H9 (cell line): ENCODE measurements at regions not wholly inside any gene's neighbourhood (a gene's known extent, or its start where the extent isn't known, plus 50 kb on each side); places are given as distances from the start of the nearest gene placed in this dataset.

ENCODE experiments used
- DNase-seq: peaks from one replicate; pipeline ENCODE4 v3.0.0-alpha.2; 2017
- H2AFZ ChIP-seq: one replicate; pipeline ENCODE4 v1.6.1; 2013; ENCODE audit warnings: mild to moderate bottlenecking, low read length, control low read depth, moderate library complexity
- H2AK5ac ChIP-seq: 2 replicates; pipeline ENCODE4 v1.6.1; 2013; ENCODE audit warnings: low read length, control low read depth, mixed read lengths; ENCODE audit not compliant: insufficient read length
- H2BK120ac ChIP-seq: one replicate; pipeline ENCODE4 v1.6.1; 2013; ENCODE audit warnings: low read depth, mild to moderate bottlenecking, low read length, control low read depth, inconsistent platforms; ENCODE audit not compliant: poor library complexity, severe bottlenecking
- H2BK12ac ChIP-seq: 2 replicates; pipeline ENCODE4 v1.6.1; 2013; ENCODE audit warnings: low read length, control low read depth, mixed read lengths, low read depth; ENCODE audit not compliant: insufficient read length
- H2BK15ac ChIP-seq: 2 replicates; pipeline ENCODE4 v1.6.1; 2013; ENCODE audit warnings: low read depth, low read length, control low read depth
- H2BK20ac ChIP-seq: one replicate; pipeline ENCODE4 v1.6.1; 2013; ENCODE audit warnings: low read depth, mild to moderate bottlenecking, low read length, control low read depth, inconsistent platforms; ENCODE audit not compliant: poor library complexity, severe bottlenecking
- H2BK5ac ChIP-seq: 2 replicates; pipeline ENCODE4 v1.6.1; 2013; ENCODE audit warnings: low read length, control low read depth, mixed read lengths; ENCODE audit not compliant: insufficient read length
- H3K14ac ChIP-seq: 2 replicates; pipeline ENCODE4 v1.6.1; 2013; ENCODE audit warnings: low read length, control low read depth; ENCODE audit not compliant: insufficient read depth
- H3K18ac ChIP-seq: 2 replicates; pipeline ENCODE4 v1.6.1; 2013; ENCODE audit warnings: low read depth, mild to moderate bottlenecking, mixed read lengths, low read length, control low read depth; ENCODE audit not compliant: insufficient read length
- H3K23ac ChIP-seq: 2 replicates; pipeline ENCODE4 v1.6.1; 2013; ENCODE audit warnings: low read length, control low read depth, mixed read lengths, low read depth; ENCODE audit not compliant: insufficient read length
- H3K23me2 ChIP-seq: 2 replicates; pipeline ENCODE4 v1.6.1; 2013; ENCODE audit warnings: low read depth, mild to moderate bottlenecking, mixed read lengths, low read length, control low read depth; ENCODE audit not compliant: insufficient read length, poor library complexity, severe bottlenecking
- H3K27ac ChIP-seq: 2 replicates; pipeline ENCODE4 v1.5.1; 2013; ENCODE audit warnings: low read length, control low read depth, mixed read lengths, low read depth; ENCODE audit not compliant: insufficient read length
- H3K27me3 ChIP-seq: 2 replicates; pipeline ENCODE4 v1.6.1; 2013; ENCODE audit warnings: low read length, control low read depth, inconsistent platforms; ENCODE audit not compliant: insufficient read depth
- H3K4ac ChIP-seq: 2 replicates; pipeline ENCODE4 v1.6.1; 2013; ENCODE audit warnings: low read depth, mild to moderate bottlenecking, control low read depth, inconsistent platforms, low read length, moderate library complexity
- H3K4me1 ChIP-seq: 2 replicates; pipeline ENCODE4 v1.6.1; 2013; ENCODE audit warnings: low read length, control low read depth, inconsistent platforms; ENCODE audit not compliant: insufficient read depth
- H3K4me2 ChIP-seq: 2 replicates; pipeline ENCODE4 v1.6.1; 2013; ENCODE audit warnings: low read length, control low read depth, mixed read lengths; ENCODE audit not compliant: insufficient read length, insufficient read depth
- H3K56ac ChIP-seq: 2 replicates; pipeline ENCODE4 v1.6.1; 2013; ENCODE audit warnings: low read depth, mild to moderate bottlenecking, mixed read lengths, low read length, control low read depth; ENCODE audit not compliant: insufficient read length
- H3K79me1 ChIP-seq: 2 replicates; pipeline ENCODE4 v1.6.1; 2013; ENCODE audit warnings: low read depth, mild to moderate bottlenecking, moderate library complexity, low read length, control low read depth, inconsistent platforms; ENCODE audit not compliant: insufficient read depth, poor library complexity, severe bottlenecking
- H3K79me2 ChIP-seq: 2 replicates; pipeline ENCODE4 v1.6.1; 2013; ENCODE audit warnings: low read length, control low read depth, inconsistent platforms; ENCODE audit not compliant: insufficient read depth
- H3K9ac ChIP-seq: 2 replicates; pipeline ENCODE4 v1.6.1; 2013; ENCODE audit warnings: low read length, control low read depth, mixed read lengths; ENCODE audit not compliant: insufficient read length; ENCODE audit errors: extremely low read depth
- H3K9me3 ChIP-seq: one replicate; pipeline ENCODE4 v1.6.1; 2013; ENCODE audit warnings: low read depth, low read length, inconsistent platforms; ENCODE audit not compliant: control insufficient read depth
- H3T11ph ChIP-seq: one replicate; pipeline ENCODE4 v1.6.1; 2013; ENCODE audit warnings: mild to moderate bottlenecking, low read length, control low read depth, inconsistent platforms
- H4K20me1 ChIP-seq: one replicate; pipeline ENCODE4 v1.6.1; 2013; ENCODE audit not compliant: control insufficient read depth, insufficient read length, insufficient read depth
- H4K5ac ChIP-seq: 2 replicates; pipeline ENCODE4 v1.6.1; 2013; ENCODE audit warnings: low read depth, mild to moderate bottlenecking, mixed read lengths, low read length, control low read depth; ENCODE audit not compliant: insufficient read length
- H4K8ac ChIP-seq: replicated peaks from 2 replicates; pipeline ENCODE4 v1.6.1; 2013; ENCODE audit warnings: low read length, control low read depth, mixed read lengths, low read depth; ENCODE audit not compliant: insufficient read length
- H4K91ac ChIP-seq: 2 replicates; pipeline ENCODE4 v1.6.1; 2013; ENCODE audit warnings: low read depth, mild to moderate bottlenecking, moderate library complexity, mixed read lengths, low read length, control low read depth; ENCODE audit not compliant: insufficient read length
- H3K27ac Mint-ChIP-seq, 3 experiments: 2 replicates in 2 of 3; 3 replicates in 1 of 3; pipeline ENCODE4 v1.8.0; 2020 to 2021; ENCODE audit warnings: mixed read lengths in 3 of 3, mild to moderate bottlenecking in 1 of 3, moderate library complexity in 1 of 3
- H3K27me3 Mint-ChIP-seq: 2 replicates; pipeline ENCODE4 v1.8.0; 2021; ENCODE audit warnings: low read depth, mild to moderate bottlenecking, moderate library complexity, mixed read lengths
- H3K36me3 Mint-ChIP-seq, 3 experiments: 2 replicates in 2 of 3; 3 replicates in 1 of 3; pipeline ENCODE4 v1.8.0; 2020 to 2021; ENCODE audit warnings: low read depth in 3 of 3, mixed read lengths in 3 of 3; ENCODE audit not compliant: insufficient read depth in 1 of 3
- H3K4me1 Mint-ChIP-seq, 2 experiments: 2 replicates each; pipeline ENCODE4 v1.8.0; 2020; ENCODE audit warnings: mixed read lengths in 2 of 2
- H3K4me3 Mint-ChIP-seq, 2 experiments: 2 replicates in 1 of 2; 3 replicates in 1 of 2; pipeline ENCODE4 v1.8.0; 2020 to 2021; ENCODE audit warnings: mild to moderate bottlenecking in 2 of 2, mixed read lengths in 2 of 2, moderate library complexity in 1 of 2
- H3K9me3 Mint-ChIP-seq, 2 experiments: 2 replicates in 1 of 2; 3 replicates in 1 of 2; pipeline ENCODE4 v1.8.0; 2020; ENCODE audit warnings: mild to moderate bottlenecking in 2 of 2, mixed read lengths in 2 of 2, moderate library complexity in 1 of 2
- CTCF ChIP-seq: fragments of 200-600 bp; sonication (generic); conservative IDR thresholded peaks from 3 replicates; pipeline ENCODE4 v1.8.0; 2021; ENCODE audit warnings: antibody characterized with exemption, mild to moderate bottlenecking
- WGBS: extraction: QIAGEN DNeasy Blood & Tissue Kit; methylation state at CpG from one replicate; pipeline ENCODE4 v1.1.7; 2013; ENCODE audit warnings: missing lambda C conversion rate, low lambda C conversion rate, mixed read lengths; ENCODE audit not compliant: insufficient read length; ENCODE audit errors: extremely low coverage; 5-methylcytosine and 5-hydroxymethylcytosine counted together

GRCh38 chr13:69391756-69392155 lies 715.9 kb upstream of the ATXN8OS start:
- H2BK20ac ChIP-seq, result no peak overlapping the region
- H4K20me1 ChIP-seq, result no peaks in the 10 kb centered on the region
- H3K23me2 ChIP-seq, result no peaks in the 10 kb centered on the region
- no peak overlapping the region for H2AK5ac ChIP-seq
- H2BK120ac ChIP-seq, result no peak overlapping the region
- Mint-ChIP-seq H3K36me3 (no peaks in the 10 kb centered on the region), H3K4me3 (no peak overlapping the region), H3K27me3 (no peaks in the 10 kb centered on the region), H3K9me3 (no peaks in the 10 kb centered on the region; a peak in 1 of 5 replicates), H3K27ac (no peak overlapping the region), H3K4me1 (no peaks in the 10 kb centered on the region)
- H3K27me3 ChIP-seq, result no peaks in the 10 kb centered on the region
- no peak overlapping the region for H2BK15ac ChIP-seq
- H3K4me2 ChIP-seq, result no peak overlapping the region
- no peak overlapping the region for H3K18ac ChIP-seq
- H3K23ac ChIP-seq, result no peak overlapping the region
- H3K4me1 ChIP-seq, result no peaks in the 10 kb centered on the region
- no peak for TF ChIP-seq CTCF
- DNase-seq, result no peak
- H3K79me1 ChIP-seq, result no peaks in the 10 kb centered on the region
- no CpG with 5 or more reads among the region's 2 CpGs for WGBS
- no peak overlapping the region for H3K27ac ChIP-seq
- no peak overlapping the region for H4K8ac ChIP-seq
- H3T11ph ChIP-seq, result no peak overlapping the region
- H2BK12ac ChIP-seq, result no peak overlapping the region
- H3K9me3 ChIP-seq, result no peaks in the 10 kb centered on the region
- H2AFZ ChIP-seq, result no peak overlapping the region
- no peak overlapping the region for H2BK5ac ChIP-seq
- no peak overlapping the region for H3K4ac ChIP-seq
- no peak overlapping the region for H3K14ac ChIP-seq
- H3K56ac ChIP-seq, result no peak overlapping the region
- no peak overlapping the region for H3K9ac ChIP-seq
- H3K79me2 ChIP-seq, result no peaks in the 10 kb centered on the region
- no peak overlapping the region for H4K91ac ChIP-seq
- H4K5ac ChIP-seq, result no peak overlapping the region
